ENCODE measurements at regions not wholly inside any gene's neighbourhood (a gene's known extent, or its start where the extent isn't known, plus 50 kb on each side); places are given as distances from the start of the nearest gene placed in this dataset.
"Not testable (repeated sequence)": the region's sequence is repeated elsewhere in the genome, so short reads cannot be mapped to it uniquely, and the experiment has no call there.

DNA sequence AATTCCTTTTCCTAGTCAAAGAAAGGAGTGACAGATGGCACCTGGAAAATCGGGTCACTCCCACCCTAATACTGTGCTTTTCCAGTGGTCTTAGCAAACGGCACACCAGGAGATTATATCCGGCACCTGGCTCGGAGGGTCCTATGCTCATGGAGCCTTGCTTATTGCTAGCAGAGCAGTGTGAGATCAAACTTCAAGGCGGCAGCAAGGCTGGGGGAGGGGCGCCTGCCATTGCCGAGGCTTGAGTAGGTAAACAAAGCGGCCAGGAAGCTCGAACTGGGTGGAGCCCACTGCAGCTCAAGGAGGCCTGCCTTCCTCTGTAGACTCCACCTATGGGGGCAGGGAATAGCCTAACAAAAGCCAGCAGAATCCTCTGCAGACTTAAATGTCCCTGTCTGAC, 171.4 kb upstream of the AGR3 start:
- TF ChIP-seq POLR2A (IDR thresholded peaks at IDR 0.05; ENCODE audit: control extremely low read depth in 1 of 2, low read depth in 2 of 2, low read length in 2 of 2); TAF1 (IDR thresholded peaks at IDR 0.05; ENCODE audit: low read depth, low read length); MAFK (IDR thresholded peaks at IDR 0.05; ENCODE audit: low read depth, low read length): not testable (repeated sequence)
- TF ChIP-seq, protein P1, sequence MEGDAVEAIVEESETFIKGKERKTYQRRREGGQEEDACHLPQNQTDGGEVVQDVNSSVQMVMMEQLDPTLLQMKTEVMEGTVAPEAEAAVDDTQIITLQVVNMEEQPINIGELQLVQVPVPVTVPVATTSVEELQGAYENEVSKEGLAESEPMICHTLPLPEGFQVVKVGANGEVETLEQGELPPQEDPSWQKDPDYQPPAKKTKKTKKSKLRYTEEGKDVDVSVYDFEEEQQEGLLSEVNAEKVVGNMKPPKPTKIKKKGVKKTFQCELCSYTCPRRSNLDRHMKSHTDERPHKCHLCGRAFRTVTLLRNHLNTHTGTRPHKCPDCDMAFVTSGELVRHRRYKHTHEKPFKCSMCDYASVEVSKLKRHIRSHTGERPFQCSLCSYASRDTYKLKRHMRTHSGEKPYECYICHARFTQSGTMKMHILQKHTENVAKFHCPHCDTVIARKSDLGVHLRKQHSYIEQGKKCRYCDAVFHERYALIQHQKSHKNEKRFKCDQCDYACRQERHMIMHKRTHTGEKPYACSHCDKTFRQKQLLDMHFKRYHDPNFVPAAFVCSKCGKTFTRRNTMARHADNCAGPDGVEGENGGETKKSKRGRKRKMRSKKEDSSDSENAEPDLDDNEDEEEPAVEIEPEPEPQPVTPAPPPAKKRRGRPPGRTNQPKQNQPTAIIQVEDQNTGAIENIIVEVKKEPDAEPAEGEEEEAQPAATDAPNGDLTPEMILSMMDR (IDR thresholded peaks at IDR 0.05; ENCODE audit: control extremely low read depth in 1 of 3, insufficient read depth in 1 of 3, low read depth in 1 of 3, low read length in 3 of 3) = not testable (repeated sequence)
